ENCODE measurements at regions not wholly inside any gene's neighbourhood (a gene's known extent, or its start where the extent isn't known, plus 50 kb on each side); places are given as distances from the start of the nearest gene placed in this dataset.

- TF ChIP-seq CTCF (conservative IDR thresholded peaks at IDR 0.05; ENCODE audit: low read length) (no peak), EZH2phosphoT487 (IDR thresholded peaks at IDR 0.05; ENCODE audit: borderline replicate concordance) (no peak)
Observed at GRCh38 chr12:9333161-9333560, 125.0 kb upstream of the PZP start.

All from Loucy (cell line).